HT-29 (cell line): ENCODE measurements at regions not wholly inside any gene's neighbourhood (a gene's known extent, or its start where the extent isn't known, plus 50 kb on each side); places are given as distances from the start of the nearest gene placed in this dataset.
"Not testable (repeated sequence)": the region's sequence is repeated elsewhere in the genome, so short reads cannot be mapped to it uniquely, and the experiment has no call there.

Experiments used
- DNase-seq: peaks from one replicate; pipeline ENCODE4 v3.0.0-alpha.2; 2015; ENCODE audit warnings: low spot score

- no peak for DNase-seq
Measured at GRCh38 chr5:87103616-87104287, 163.9 kb upstream of the RASA1 start.

- DNase-seq: no peak
Measured at GRCh38 chr5:87105577-87105976, 162.1 kb upstream of the RASA1 start.

- DNase-seq: no peak
Measured at GRCh38 chr5:87109746-87110145, 157.9 kb upstream of the RASA1 start.

- no peak for DNase-seq
Measured at GRCh38 chr5:87110721-87111120, 157.0 kb upstream of the RASA1 start.

- DNase-seq: no peak
Measured at GRCh38 chr5:87113861-87114260, 153.8 kb upstream of the RASA1 start.

GRCh38 chr5:87114631-87115030 lies 153.1 kb upstream of the RASA1 start:
- DNase-seq: peak; percentile 84

GRCh38 chr5:87115839-87116364 lies 151.8 kb upstream of the RASA1 start:
- no peak for DNase-seq

- peak; percentile 59 for DNase-seq
Measured at GRCh38 chr5:87116825-87117512, 150.7 kb upstream of the RASA1 start.

GRCh38 chr5:87119588-87119987 lies 148.1 kb upstream of the RASA1 start:
- DNase-seq: no peak

GRCh38 chr5:87120518-87121303 lies 147.0 kb upstream of the RASA1 start:
- peak; percentile 77 for DNase-seq

- peak; percentile 83 for DNase-seq
Measured at GRCh38 chr5:87121304-87122150, 146.2 kb upstream of the RASA1 start.

GRCh38 chr5:87122151-87122977 lies 145.3 kb upstream of the RASA1 start:
- DNase-seq: peak; percentile 29

- no peak for DNase-seq
Measured at GRCh38 chr5:87125766-87126165, 141.9 kb upstream of the RASA1 start.

GRCh38 chr5:87126869-87127268 lies 140.8 kb upstream of the RASA1 start:
- DNase-seq: no peak

- DNase-seq: no peak
Measured at GRCh38 chr5:87127426-87127825, 140.3 kb upstream of the RASA1 start.

- no peak for DNase-seq
Measured at GRCh38 chr5:87127956-87128687, 139.6 kb upstream of the RASA1 start.

GRCh38 chr5:87129046-87129445 lies 138.6 kb upstream of the RASA1 start:
- DNase-seq: no peak

GRCh38 chr5:87132696-87133095 lies 135.0 kb upstream of the RASA1 start:
- no peak for DNase-seq

- DNase-seq: not testable (repeated sequence)
Measured at GRCh38 chr5:87134513-87134912, 133.2 kb upstream of the RASA1 start.

GRCh38 chr5:87136096-87136495 lies 131.6 kb upstream of the RASA1 start:
- DNase-seq: no peak
